ENCODE measurements at regions not wholly inside any gene's neighbourhood (a gene's known extent, or its start where the extent isn't known, plus 50 kb on each side); places are given as distances from the start of the nearest gene placed in this dataset.

- H3K4me3 ChIP-seq, result no peak overlapping the region
- ChIA-PET SMC1A (ENCODE audit: uncharacterized antibody, unreplicated experiment) (interaction anchor here (1.2 to 1.5 kb wide), 3 partner anchors 9 to 15 kb away, joined by 3 to 6 read pairs (median 3); no protein-coding TSS in a partner anchor), POLR2A (no interaction called here), RAD21 (ENCODE audit: unreplicated experiment) (interaction anchor here (1.0 kb wide), 1 partner anchor 15 kb away, joined by 3 read pairs; no protein-coding TSS in a partner anchor), CTCF (interaction anchor here (1.1 kb wide), 2 partner anchors 9 to 13 kb away, joined by 3 to 6 read pairs; no protein-coding TSS in a partner anchor)
- no peak overlapping the region for H3K27ac ChIP-seq (ENCODE audit: control insufficient read depth, insufficient read depth)
- H3K4me2 ChIP-seq (ENCODE audit: control insufficient read depth, insufficient read depth), result no peak overlapping the region
- ATAC-seq, result no peak
- H2AFZ ChIP-seq (ENCODE audit: control insufficient read depth, low read depth, low read length), result no peak overlapping the region
- no peaks in the 10 kb centered on the region for H3K27me3 ChIP-seq (replicated peaks in 1 of 2; ENCODE audit: control insufficient read depth in 2 of 2, insufficient read depth in 2 of 2, low read length in 1 of 2)
- H4K20me1 ChIP-seq (ENCODE audit: control insufficient read depth, insufficient read depth), result no peaks in the 10 kb centered on the region
- no peaks in the 10 kb centered on the region for H3K36me3 ChIP-seq (ENCODE audit: control insufficient read depth in 2 of 2, insufficient read depth in 2 of 2, low read length in 1 of 2)
- no peak overlapping the region for H3K9ac ChIP-seq (ENCODE audit: control insufficient read depth, insufficient read depth, low read length)
- H3K79me2 ChIP-seq (ENCODE audit: control insufficient read depth, insufficient read depth, low read length), result no peaks in the 10 kb centered on the region
- no peak for DNase-seq (ENCODE audit: low read depth, low spot score)
- no peaks in the 10 kb centered on the region for H3K4me1 ChIP-seq (ENCODE audit: control insufficient read depth, insufficient read depth, low read length)
- no peak for FAIRE-seq
- H3K9me3 ChIP-seq (replicated peaks; ENCODE audit: control insufficient read depth, insufficient read depth, low read length), result no peaks in the 10 kb centered on the region
- intact Hi-C loops (cut with micrococcal nuclease; ENCODE audit: unreplicated experiment), result no loop called here
- no TSS peak for BruUV-seq (replicated peaks)
- in situ Hi-C loops (cut with MboI), result no loop called here
- TF ChIP-seq ZNF274 (IDR thresholded peaks at IDR 0.05; ENCODE audit: insufficient read depth, insufficient read length) (no peak), EED (IDR thresholded peaks at IDR 0.05; ENCODE audit: low read depth) (no peak), CHD4 (IDR thresholded peaks at IDR 0.05) (no peak), USF1 (IDR thresholded peaks at IDR 0.05; ENCODE audit: borderline replicate concordance, extremely low read length, insufficient read depth, low read depth, low read length) (no peak), BHLHE40 (IDR thresholded peaks at IDR 0.05; ENCODE audit: borderline replicate concordance in 1 of 2, low read depth in 2 of 2, low read length in 1 of 2) (no peak), TAF1 (IDR thresholded peaks at IDR 0.05; ENCODE audit: borderline replicate concordance, low read depth, low read length) (no peak), ELK1 (IDR thresholded peaks at IDR 0.05; ENCODE audit: low read depth, low read length) (no peak), ZBTB40 (IDR thresholded peaks at IDR 0.05; ENCODE audit: borderline replicate concordance) (no peak), ZSCAN29 (IDR thresholded peaks at IDR 0.05) (no peak), NRF1 (conservative IDR thresholded peaks at IDR 0.05; ENCODE audit: low read depth, low read length) (no peak)
- WGBS (ENCODE audit: insufficient coverage, insufficient replicate concordance, low lambda C conversion rate, missing lambda C conversion rate), result 0% methylated on average over 2 of the region's 2 CpGs
Measured at GRCh38 chr16:63302811-63303210, 1266.6 kb upstream of the CDH8 start.
